Erythroblast (primary cell): ENCODE measurements at regions not wholly inside any gene's neighbourhood (a gene's known extent, or its start where the extent isn't known, plus 50 kb on each side); places are given as distances from the start of the nearest gene placed in this dataset.

ENCODE experiments used
- GATA1 ChIP-seq: IDR thresholded peaks from 2 replicates; pipeline ENCODE4 v1.6.1; 2011; ENCODE audit warnings: low read depth, mild to moderate bottlenecking, control low read depth, low read length, moderate library complexity
- POLR2A ChIP-seq: IDR thresholded peaks from 2 replicates; pipeline ENCODE4 v1.6.1; 2011; ENCODE audit warnings: mild to moderate bottlenecking, low read length

- no peak for TF ChIP-seq POLR2A
- no peak for TF ChIP-seq GATA1
Measured at GRCh38 chr20:57774951-57775350, 65.1 kb upstream of the PMEPA1 start.
